ENCODE measurements at regions not wholly inside any gene's neighbourhood (a gene's known extent, or its start where the extent isn't known, plus 50 kb on each side); places are given as distances from the start of the nearest gene placed in this dataset.
A peak's percentile ranks its signal among the peaks of the same experiment; 100 is the strongest.

DNA sequence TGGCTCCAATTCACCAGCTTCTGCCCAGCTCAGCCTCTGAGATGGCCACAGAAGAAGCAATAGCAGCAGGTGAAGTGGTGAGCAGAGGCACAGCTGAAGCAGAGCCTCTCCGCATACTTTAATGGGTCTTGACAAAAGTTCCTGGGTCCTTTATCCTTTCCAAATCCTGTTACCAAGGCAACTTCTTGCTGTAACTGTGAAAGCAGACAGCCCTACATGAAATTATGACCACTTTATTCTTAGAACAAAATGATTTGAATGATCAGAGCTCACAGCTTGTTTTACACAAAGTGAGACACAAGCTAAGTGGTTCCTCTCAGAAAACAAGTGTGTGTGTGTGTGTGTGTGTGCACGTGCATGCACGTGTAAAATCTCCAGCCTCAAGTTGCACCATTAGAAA is 245.6 kb downstream of the HTR7 start:
- Histone ChIP-seq H3K27ac (ENCODE audit: low read depth in 2 of 2, low read length in 2 of 2) (no peak overlapping the region), H3K27me3 (ENCODE audit: control insufficient read depth in 2 of 2, insufficient read depth in 2 of 2, low read length in 2 of 2) (no peaks in the 10 kb centered on the region), H3K4me1 (ENCODE audit: control insufficient read depth in 2 of 2, insufficient read depth in 2 of 2, low read length in 2 of 2) (no peaks in the 10 kb centered on the region), H3K9me3 (ENCODE audit: control insufficient read depth in 2 of 2, low read length in 2 of 2) (no peaks in the 10 kb centered on the region), H3K36me3 (ENCODE audit: control insufficient read depth in 2 of 2, insufficient read depth in 2 of 2, low read length in 2 of 2) (no peaks in the 10 kb centered on the region), H3K9ac (ENCODE audit: low read depth in 1 of 2, low read length in 2 of 2) (no peak overlapping the region), H3K4me3 (ENCODE audit: low read length in 2 of 2) (no peak overlapping the region)

DNA sequence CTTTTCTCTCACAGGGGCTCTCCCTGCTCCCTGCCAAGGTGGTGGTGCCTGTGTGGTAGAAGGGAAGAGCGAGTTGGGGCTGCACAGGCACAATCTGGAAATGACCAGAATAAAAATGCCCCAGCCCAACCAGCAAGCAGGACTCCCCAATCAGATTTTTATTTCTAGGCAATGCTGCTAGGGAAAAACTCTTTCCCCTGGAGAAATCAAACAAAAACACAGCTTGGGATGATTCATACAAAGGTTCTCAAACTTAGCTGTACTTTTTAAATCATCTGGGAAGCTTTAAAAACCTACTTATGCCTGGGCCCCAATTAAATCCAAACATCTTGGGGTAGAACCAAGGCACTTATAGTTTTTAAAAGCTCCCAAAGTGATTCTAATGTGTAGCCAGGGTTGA is 243.2 kb downstream of the HTR7 start:
- no peaks in the 10 kb centered on the region for H3K9me3 ChIP-seq (ENCODE audit: control insufficient read depth in 2 of 2, low read length in 2 of 2)
- no peak overlapping the region for H3K4me3 ChIP-seq (ENCODE audit: low read length in 2 of 2)
- H3K27me3 ChIP-seq (ENCODE audit: control insufficient read depth in 2 of 2, insufficient read depth in 2 of 2, low read length in 2 of 2), result no peaks in the 10 kb centered on the region
- no peak overlapping the region for H3K9ac ChIP-seq (ENCODE audit: low read depth in 1 of 2, low read length in 2 of 2)
- H3K27ac ChIP-seq (ENCODE audit: low read depth in 2 of 2, low read length in 2 of 2), result no peak overlapping the region
- H3K4me1 ChIP-seq (ENCODE audit: control insufficient read depth in 2 of 2, insufficient read depth in 2 of 2, low read length in 2 of 2), result no peaks in the 10 kb centered on the region
- no peaks in the 10 kb centered on the region for H3K36me3 ChIP-seq (ENCODE audit: control insufficient read depth in 2 of 2, insufficient read depth in 2 of 2, low read length in 2 of 2)

DNA sequence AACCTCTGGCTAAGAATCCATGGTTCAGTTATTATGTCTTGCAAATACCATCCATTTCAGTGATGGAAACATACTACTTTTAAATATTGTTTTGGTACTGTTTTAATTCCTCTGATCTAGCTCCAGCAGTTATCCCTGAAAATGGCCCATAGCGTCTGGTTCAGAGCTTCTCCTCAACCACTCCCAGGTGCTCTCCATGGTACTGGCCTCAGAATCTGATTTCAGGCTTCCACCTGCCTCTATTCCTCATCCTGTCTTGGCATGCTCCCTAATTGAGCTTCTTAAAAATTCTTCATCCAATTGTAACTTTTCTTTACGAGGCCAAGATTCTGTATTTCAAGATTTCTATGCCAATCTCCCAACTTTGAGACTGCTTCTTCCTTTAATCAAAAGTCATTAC is 236.3 kb downstream of the HTR7 start:
- Histone ChIP-seq H3K27ac (ENCODE audit: low read depth in 2 of 2, low read length in 2 of 2) (no peak overlapping the region), H3K27me3 (ENCODE audit: control insufficient read depth in 2 of 2, insufficient read depth in 2 of 2, low read length in 2 of 2) (no peaks in the 10 kb centered on the region), H3K4me1 (ENCODE audit: control insufficient read depth in 2 of 2, insufficient read depth in 2 of 2, low read length in 2 of 2) (no peaks in the 10 kb centered on the region), H3K9me3 (ENCODE audit: control insufficient read depth in 2 of 2, low read length in 2 of 2) (no peaks in the 10 kb centered on the region), H3K4me3 (ENCODE audit: low read length in 2 of 2) (no peak overlapping the region), H3K36me3 (ENCODE audit: control insufficient read depth in 2 of 2, insufficient read depth in 2 of 2, low read length in 2 of 2) (no peaks in the 10 kb centered on the region), H3K9ac (ENCODE audit: low read depth in 1 of 2, low read length in 2 of 2) (no peak overlapping the region)

- Histone ChIP-seq H3K27ac (ENCODE audit: low read depth in 2 of 2, low read length in 2 of 2) (no peak overlapping the region), H3K36me3 (ENCODE audit: control insufficient read depth in 2 of 2, insufficient read depth in 2 of 2, low read length in 2 of 2) (no peaks in the 10 kb centered on the region), H3K9ac (ENCODE audit: low read depth in 1 of 2, low read length in 2 of 2) (no peak overlapping the region), H3K4me3 (ENCODE audit: low read length in 2 of 2) (no peak overlapping the region), H3K27me3 (ENCODE audit: control insufficient read depth in 2 of 2, insufficient read depth in 2 of 2, low read length in 2 of 2) (no peaks in the 10 kb centered on the region), H3K9me3 (ENCODE audit: control insufficient read depth in 2 of 2, low read length in 2 of 2) (no peaks in the 10 kb centered on the region), H3K4me1 (ENCODE audit: control insufficient read depth in 2 of 2, insufficient read depth in 2 of 2, low read length in 2 of 2) (no peaks in the 10 kb centered on the region)
These were observed 222.6 kb downstream of the HTR7 start for GRCh38 chr10:90635111-90635765.

DNA sequence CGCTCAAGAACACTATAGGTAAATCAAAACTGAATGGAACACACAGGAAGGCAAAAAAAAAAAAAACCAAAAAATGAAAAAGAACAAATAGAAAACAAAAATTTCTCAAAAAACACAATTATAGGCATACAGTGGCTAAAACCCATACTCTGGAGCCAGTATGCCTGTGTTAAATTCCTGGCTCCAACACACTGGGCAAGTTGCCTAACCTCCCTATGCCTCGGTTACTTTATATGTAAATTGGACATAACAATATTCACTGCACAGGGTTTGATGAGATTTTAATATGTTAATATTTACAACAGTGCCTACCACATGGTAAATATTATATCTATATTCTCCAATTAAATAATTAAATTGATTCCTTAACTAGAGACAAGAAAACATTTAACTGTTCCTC is 217.1 kb downstream of the HTR7 start:
- H3K27me3 ChIP-seq (ENCODE audit: control insufficient read depth in 2 of 2, insufficient read depth in 2 of 2, low read length in 2 of 2), result no peaks in the 10 kb centered on the region
- no peak overlapping the region for H3K27ac ChIP-seq (ENCODE audit: low read depth in 2 of 2, low read length in 2 of 2)
- H3K4me3 ChIP-seq (ENCODE audit: low read length in 2 of 2), result no peak overlapping the region
- H3K9ac ChIP-seq (ENCODE audit: low read depth in 1 of 2, low read length in 2 of 2), result no peak overlapping the region
- H3K9me3 ChIP-seq (ENCODE audit: control insufficient read depth in 2 of 2, low read length in 2 of 2), result no peaks in the 10 kb centered on the region
- H3K36me3 ChIP-seq (ENCODE audit: control insufficient read depth in 2 of 2, insufficient read depth in 2 of 2, low read length in 2 of 2), result no peaks in the 10 kb centered on the region
- H3K4me1 ChIP-seq (ENCODE audit: control insufficient read depth in 2 of 2, insufficient read depth in 2 of 2, low read length in 2 of 2), result no peaks in the 10 kb centered on the region

DNA sequence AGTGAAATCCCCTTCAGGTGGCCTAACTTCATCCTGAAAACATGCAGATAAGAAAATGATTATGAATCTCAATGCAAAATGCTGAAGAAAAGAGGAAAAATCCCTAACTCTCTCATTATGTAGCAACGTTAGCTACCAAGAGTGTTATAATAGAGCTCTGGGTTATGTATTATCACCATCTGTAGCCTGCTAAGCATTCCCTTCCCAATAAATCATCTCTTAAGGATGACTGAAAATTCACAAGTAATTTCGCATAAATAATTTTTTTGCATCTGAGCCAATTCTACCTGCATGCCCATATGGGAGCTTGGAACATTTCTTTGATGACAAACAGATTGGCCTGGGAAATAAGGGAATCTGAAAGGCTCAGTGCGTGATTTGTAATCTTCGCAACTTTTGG is 216.1 kb downstream of the HTR7 start:
- Histone ChIP-seq H3K9ac (ENCODE audit: low read depth in 1 of 2, low read length in 2 of 2) (no peak overlapping the region), H3K36me3 (ENCODE audit: control insufficient read depth in 2 of 2, insufficient read depth in 2 of 2, low read length in 2 of 2) (no peaks in the 10 kb centered on the region), H3K27me3 (ENCODE audit: control insufficient read depth in 2 of 2, insufficient read depth in 2 of 2, low read length in 2 of 2) (no peaks in the 10 kb centered on the region), H3K4me3 (ENCODE audit: low read length in 2 of 2) (no peak overlapping the region), H3K27ac (ENCODE audit: low read depth in 2 of 2, low read length in 2 of 2) (peak overlapping the region in 1 of 2 donors; percentile 22), H3K9me3 (ENCODE audit: control insufficient read depth in 2 of 2, low read length in 2 of 2) (no peaks in the 10 kb centered on the region), H3K4me1 (ENCODE audit: control insufficient read depth in 2 of 2, insufficient read depth in 2 of 2, low read length in 2 of 2) (no peaks in the 10 kb centered on the region)

DNA sequence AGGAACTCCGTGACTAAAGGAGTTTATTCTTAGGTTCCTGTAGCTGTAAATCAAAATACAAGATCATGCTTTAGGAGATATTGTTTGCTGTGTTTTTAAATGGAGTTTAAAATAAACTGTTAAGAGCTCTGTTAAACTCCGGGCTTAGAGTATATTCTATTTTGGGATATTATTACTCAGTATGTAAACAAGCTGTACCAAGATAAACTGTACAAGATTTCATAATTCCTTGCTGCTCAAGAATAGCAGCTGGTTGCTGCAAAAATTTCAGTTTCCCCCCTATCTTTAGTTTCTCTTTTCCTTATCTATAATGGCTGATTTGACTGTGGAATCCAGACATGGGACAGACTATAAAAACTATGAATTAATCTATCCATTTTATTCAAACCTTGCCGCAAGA is 215.7 kb downstream of the HTR7 start:
- Histone ChIP-seq H3K4me3 (ENCODE audit: low read length in 2 of 2) (no peak overlapping the region), H3K27ac (ENCODE audit: low read depth in 2 of 2, low read length in 2 of 2) (peak overlapping the region in 1 of 2 donors; percentile 22), H3K9ac (ENCODE audit: low read depth in 1 of 2, low read length in 2 of 2) (no peak overlapping the region)

DNA sequence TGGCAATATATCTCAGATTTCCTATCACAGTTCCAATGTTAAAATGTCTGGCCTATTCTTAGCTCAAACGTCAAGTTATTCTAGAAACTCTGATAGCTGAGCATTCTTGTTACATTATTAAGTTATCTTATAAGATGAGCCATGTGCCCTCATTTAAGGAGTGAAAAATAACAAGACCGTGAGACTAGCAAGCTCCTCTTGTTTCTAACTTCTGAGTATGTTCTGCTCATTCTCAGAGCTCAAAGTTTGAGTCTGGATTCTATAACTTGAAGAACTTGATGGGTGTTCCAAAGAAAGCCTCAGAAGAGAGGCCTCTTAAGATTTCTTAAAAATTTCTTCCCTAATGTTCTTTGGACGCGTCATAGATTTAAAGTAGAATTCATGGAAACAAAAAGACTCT is 215.2 kb downstream of the HTR7 start:
- H3K9me3 ChIP-seq (ENCODE audit: control insufficient read depth in 2 of 2, low read length in 2 of 2), result no peaks in the 10 kb centered on the region
- no peaks in the 10 kb centered on the region for H3K27me3 ChIP-seq (ENCODE audit: control insufficient read depth in 2 of 2, insufficient read depth in 2 of 2, low read length in 2 of 2)
- no peak overlapping the region for H3K27ac ChIP-seq (ENCODE audit: low read depth in 2 of 2, low read length in 2 of 2)

More for the DNA sequence above, 215.7 kb downstream of the HTR7 start:
- H3K4me1 ChIP-seq (ENCODE audit: control insufficient read depth in 2 of 2, insufficient read depth in 2 of 2, low read length in 2 of 2), result no peaks in the 10 kb centered on the region
- no peaks in the 10 kb centered on the region for H3K27me3 ChIP-seq (ENCODE audit: control insufficient read depth in 2 of 2, insufficient read depth in 2 of 2, low read length in 2 of 2)
- no peaks in the 10 kb centered on the region for H3K9me3 ChIP-seq (ENCODE audit: control insufficient read depth in 2 of 2, low read length in 2 of 2)
- no peaks in the 10 kb centered on the region for H3K36me3 ChIP-seq (ENCODE audit: control insufficient read depth in 2 of 2, insufficient read depth in 2 of 2, low read length in 2 of 2)

GRCh38 chr10:90644165-90644564 is 213.7 kb downstream of the HTR7 start:
- H3K9me3 ChIP-seq (ENCODE audit: control insufficient read depth in 2 of 2, low read length in 2 of 2), result no peaks in the 10 kb centered on the region
- no peaks in the 10 kb centered on the region for H3K27me3 ChIP-seq (ENCODE audit: control insufficient read depth in 2 of 2, insufficient read depth in 2 of 2, low read length in 2 of 2)
- no peak overlapping the region for H3K4me3 ChIP-seq (ENCODE audit: low read length in 2 of 2)
- no peaks in the 10 kb centered on the region for H3K36me3 ChIP-seq (ENCODE audit: control insufficient read depth in 2 of 2, insufficient read depth in 2 of 2, low read length in 2 of 2)
- H3K4me1 ChIP-seq (ENCODE audit: control insufficient read depth in 2 of 2, insufficient read depth in 2 of 2, low read length in 2 of 2), result no peaks in the 10 kb centered on the region
- no peak overlapping the region for H3K9ac ChIP-seq (ENCODE audit: low read depth in 1 of 2, low read length in 2 of 2)
- H3K27ac ChIP-seq (ENCODE audit: low read depth in 2 of 2, low read length in 2 of 2), result no peak overlapping the region

More for the DNA sequence above, 215.2 kb downstream of the HTR7 start:
- Histone ChIP-seq H3K4me3 (ENCODE audit: low read length in 2 of 2) (no peak overlapping the region), H3K36me3 (ENCODE audit: control insufficient read depth in 2 of 2, insufficient read depth in 2 of 2, low read length in 2 of 2) (no peaks in the 10 kb centered on the region), H3K4me1 (ENCODE audit: control insufficient read depth in 2 of 2, insufficient read depth in 2 of 2, low read length in 2 of 2) (no peaks in the 10 kb centered on the region), H3K9ac (ENCODE audit: low read depth in 1 of 2, low read length in 2 of 2) (no peak overlapping the region)

- H3K9me3 ChIP-seq (ENCODE audit: control insufficient read depth in 2 of 2, low read length in 2 of 2), result no peaks in the 10 kb centered on the region
- H3K9ac ChIP-seq (ENCODE audit: low read depth in 1 of 2, low read length in 2 of 2), result no peak overlapping the region
- H3K27ac ChIP-seq (ENCODE audit: low read depth in 2 of 2, low read length in 2 of 2), result no peak overlapping the region
- H3K27me3 ChIP-seq (ENCODE audit: control insufficient read depth in 2 of 2, insufficient read depth in 2 of 2, low read length in 2 of 2), result no peaks in the 10 kb centered on the region
- no peaks in the 10 kb centered on the region for H3K36me3 ChIP-seq (ENCODE audit: control insufficient read depth in 2 of 2, insufficient read depth in 2 of 2, low read length in 2 of 2)
- no peak overlapping the region for H3K4me3 ChIP-seq (ENCODE audit: low read length in 2 of 2)
- H3K4me1 ChIP-seq (ENCODE audit: control insufficient read depth in 2 of 2, insufficient read depth in 2 of 2, low read length in 2 of 2), result no peaks in the 10 kb centered on the region
These were observed 207.0 kb downstream of the HTR7 start for GRCh38 chr10:90650858-90651257.

GRCh38 chr10:90652519-90652918 is 205.3 kb downstream of the HTR7 start:
- H3K36me3 ChIP-seq (ENCODE audit: control insufficient read depth in 2 of 2, insufficient read depth in 2 of 2, low read length in 2 of 2), result no peaks in the 10 kb centered on the region
- H3K27me3 ChIP-seq (ENCODE audit: control insufficient read depth in 2 of 2, insufficient read depth in 2 of 2, low read length in 2 of 2), result no peaks in the 10 kb centered on the region
- no peaks in the 10 kb centered on the region for H3K9me3 ChIP-seq (ENCODE audit: control insufficient read depth in 2 of 2, low read length in 2 of 2)
- H3K4me3 ChIP-seq (ENCODE audit: low read length in 2 of 2), result no peak overlapping the region
- no peak overlapping the region for H3K9ac ChIP-seq (ENCODE audit: low read depth in 1 of 2, low read length in 2 of 2)
- H3K4me1 ChIP-seq (ENCODE audit: control insufficient read depth in 2 of 2, insufficient read depth in 2 of 2, low read length in 2 of 2), result no peaks in the 10 kb centered on the region
- no peak overlapping the region for H3K27ac ChIP-seq (ENCODE audit: low read depth in 2 of 2, low read length in 2 of 2)
